ENCODE measurements at regions not wholly inside any gene's neighbourhood (a gene's known extent, or its start where the extent isn't known, plus 50 kb on each side); places are given as distances from the start of the nearest gene placed in this dataset.
"Not testable (repeated sequence)": the region's sequence is repeated elsewhere in the genome, so short reads cannot be mapped to it uniquely, and the experiment has no call there.

DNA sequence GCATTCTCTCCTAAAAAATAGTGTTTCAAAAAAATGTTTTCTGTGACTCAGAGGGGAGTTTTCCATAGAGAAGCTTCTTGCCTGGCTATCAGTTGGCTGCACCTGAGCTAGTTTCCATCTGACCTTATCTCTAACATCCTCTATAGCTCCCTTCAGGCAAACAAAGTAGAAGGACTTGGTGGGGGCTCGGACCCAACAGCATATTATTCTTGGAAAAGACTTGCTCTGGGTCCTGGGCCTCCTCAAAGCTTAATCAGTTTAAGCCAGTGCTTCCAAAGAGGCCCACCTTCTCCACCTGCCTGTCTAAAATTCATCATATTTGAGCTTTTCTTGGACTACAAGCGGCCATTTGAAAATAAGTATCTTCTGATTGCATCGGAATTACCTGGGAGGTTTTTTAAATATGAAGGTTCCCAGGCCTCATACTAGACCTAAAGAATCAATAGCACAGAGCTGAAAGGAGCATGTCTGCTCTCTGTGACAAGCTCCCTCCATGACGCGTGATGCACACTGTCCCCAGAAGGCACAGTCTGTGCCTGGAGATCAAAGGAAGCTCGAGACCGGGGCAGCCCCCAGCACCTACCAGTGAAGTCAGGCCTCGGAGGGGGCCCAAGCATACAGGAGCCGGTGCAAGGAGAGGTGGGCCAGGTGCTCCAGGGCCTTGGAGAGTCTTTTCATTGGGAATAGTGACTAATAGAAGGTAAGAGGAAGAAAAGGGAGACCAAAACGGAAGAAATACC, 80.6 kb upstream of the HIVEP1 start:
- DNase-seq (ENCODE audit: low read depth in 2 of 2), result no peak
- H3K9me3 ChIP-seq (ENCODE audit: control insufficient read depth, insufficient read depth, low read depth, low read length), result no peaks in the 10 kb centered on the region
- no peaks in the 10 kb centered on the region for H3K36me3 ChIP-seq (ENCODE audit: control insufficient read depth, insufficient read depth, low read length)
- no peak overlapping the region for H3K4me2 ChIP-seq (ENCODE audit: extremely low read depth, insufficient read depth, low read length)
- no peaks in the 10 kb centered on the region for H3K79me2 ChIP-seq (ENCODE audit: control insufficient read depth, insufficient read depth, low read length)
- H2AFZ ChIP-seq (ENCODE audit: low read length), result no peak overlapping the region
- H3K4me3 ChIP-seq (replicated peaks in 1 of 4; ENCODE audit: control extremely low read depth in 1 of 4, insufficient read depth in 1 of 4, low read depth in 3 of 4, low read length in 4 of 4), result no peak overlapping the region
- no peak overlapping the region for H3K27ac ChIP-seq (ENCODE audit: insufficient read depth, low read length)
- no peaks in the 10 kb centered on the region for H3K4me1 ChIP-seq (ENCODE audit: control insufficient read depth, extremely low read depth, insufficient read depth, low read length)
- no peak overlapping the region for H3K9ac ChIP-seq (ENCODE audit: insufficient read depth, low read length)
- TF ChIP-seq, protein P1, sequence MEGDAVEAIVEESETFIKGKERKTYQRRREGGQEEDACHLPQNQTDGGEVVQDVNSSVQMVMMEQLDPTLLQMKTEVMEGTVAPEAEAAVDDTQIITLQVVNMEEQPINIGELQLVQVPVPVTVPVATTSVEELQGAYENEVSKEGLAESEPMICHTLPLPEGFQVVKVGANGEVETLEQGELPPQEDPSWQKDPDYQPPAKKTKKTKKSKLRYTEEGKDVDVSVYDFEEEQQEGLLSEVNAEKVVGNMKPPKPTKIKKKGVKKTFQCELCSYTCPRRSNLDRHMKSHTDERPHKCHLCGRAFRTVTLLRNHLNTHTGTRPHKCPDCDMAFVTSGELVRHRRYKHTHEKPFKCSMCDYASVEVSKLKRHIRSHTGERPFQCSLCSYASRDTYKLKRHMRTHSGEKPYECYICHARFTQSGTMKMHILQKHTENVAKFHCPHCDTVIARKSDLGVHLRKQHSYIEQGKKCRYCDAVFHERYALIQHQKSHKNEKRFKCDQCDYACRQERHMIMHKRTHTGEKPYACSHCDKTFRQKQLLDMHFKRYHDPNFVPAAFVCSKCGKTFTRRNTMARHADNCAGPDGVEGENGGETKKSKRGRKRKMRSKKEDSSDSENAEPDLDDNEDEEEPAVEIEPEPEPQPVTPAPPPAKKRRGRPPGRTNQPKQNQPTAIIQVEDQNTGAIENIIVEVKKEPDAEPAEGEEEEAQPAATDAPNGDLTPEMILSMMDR (conservative IDR thresholded peaks at IDR 0.05 in 1 of 2, IDR thresholded peaks at IDR 0.05 in 1 of 2; ENCODE audit: low read depth in 1 of 2, low read length in 2 of 2), result no peak
- no peak for TF ChIP-seq EZH2 (IDR thresholded peaks at IDR 0.05; ENCODE audit: low read length, missing control alignments)
- no peaks in the 10 kb centered on the region for H3K27me3 ChIP-seq (ENCODE audit: control insufficient read depth, insufficient read depth, low read length)
- no peaks in the 10 kb centered on the region for H4K20me1 ChIP-seq (ENCODE audit: control insufficient read depth, extremely low read depth, insufficient read depth, low read length)

DNA sequence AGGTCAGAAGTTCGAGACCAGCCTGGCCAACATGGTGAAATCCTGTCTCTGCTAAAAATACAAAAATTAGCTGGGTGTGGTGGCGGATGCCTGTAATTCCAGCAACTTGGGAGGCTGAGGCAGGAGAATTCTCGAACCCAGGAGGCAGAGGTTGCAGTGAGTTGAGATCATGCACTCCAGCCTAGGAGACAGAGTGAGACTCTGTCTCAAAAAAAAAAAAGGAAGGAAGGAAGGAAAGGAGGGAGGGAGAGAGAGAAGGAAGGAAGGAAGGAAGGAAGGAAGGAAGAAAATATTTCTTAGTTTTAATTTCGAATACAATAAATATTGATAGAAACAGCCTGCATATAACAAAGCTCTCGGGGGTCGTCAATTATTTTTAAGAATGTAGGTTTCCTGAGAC, 81.3 kb upstream of the HIVEP1 start:
- not testable (repeated sequence) for H3K36me3 ChIP-seq (ENCODE audit: control insufficient read depth, insufficient read depth, low read length); H3K9me3 ChIP-seq (ENCODE audit: control insufficient read depth, insufficient read depth, low read depth, low read length); H3K79me2 ChIP-seq (ENCODE audit: control insufficient read depth, insufficient read depth, low read length); H3K4me2 ChIP-seq (ENCODE audit: extremely low read depth, insufficient read depth, low read length); DNase-seq (ENCODE audit: low read depth in 2 of 2); H2AFZ ChIP-seq (ENCODE audit: low read length); H3K4me3 ChIP-seq (replicated peaks in 1 of 4; ENCODE audit: control extremely low read depth in 1 of 4, insufficient read depth in 1 of 4, low read depth in 3 of 4, low read length in 4 of 4); H3K9ac ChIP-seq (ENCODE audit: insufficient read depth, low read length); H3K4me1 ChIP-seq (ENCODE audit: control insufficient read depth, extremely low read depth, insufficient read depth, low read length); H3K27ac ChIP-seq (ENCODE audit: insufficient read depth, low read length); H3K27me3 ChIP-seq (ENCODE audit: control insufficient read depth, insufficient read depth, low read length); H4K20me1 ChIP-seq (ENCODE audit: control insufficient read depth, extremely low read depth, insufficient read depth, low read length)

DNA sequence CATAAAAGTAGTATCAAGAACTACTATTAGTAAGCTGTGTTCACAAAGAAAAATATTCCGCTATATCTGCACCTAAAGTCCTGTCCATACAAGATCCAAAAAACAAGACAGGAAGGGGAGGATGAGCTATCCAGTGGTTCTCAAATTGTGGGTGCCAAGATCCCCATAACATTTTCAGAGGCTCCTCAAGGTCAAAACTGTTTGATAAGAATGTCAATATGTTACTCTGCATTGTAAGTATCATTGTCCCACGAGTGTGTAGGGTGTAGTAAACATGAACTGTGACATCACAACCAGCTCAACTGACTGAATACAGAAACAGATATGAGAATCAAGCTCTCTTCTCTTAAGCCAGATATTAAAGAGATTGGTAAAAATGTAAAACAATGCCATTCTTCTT, 81.9 kb upstream of the HIVEP1 start:
- Histone ChIP-seq H3K27me3 (ENCODE audit: control insufficient read depth, insufficient read depth, low read length) (no peaks in the 10 kb centered on the region), H3K36me3 (ENCODE audit: control insufficient read depth, insufficient read depth, low read length) (no peaks in the 10 kb centered on the region), H3K79me2 (ENCODE audit: control insufficient read depth, insufficient read depth, low read length) (no peaks in the 10 kb centered on the region), H3K9me3 (ENCODE audit: control insufficient read depth, insufficient read depth, low read depth, low read length) (no peaks in the 10 kb centered on the region), H3K27ac (ENCODE audit: insufficient read depth, low read length) (no peak overlapping the region), H2AFZ (ENCODE audit: low read length) (no peak overlapping the region), H3K4me1 (ENCODE audit: control insufficient read depth, extremely low read depth, insufficient read depth, low read length) (no peaks in the 10 kb centered on the region), H4K20me1 (ENCODE audit: control insufficient read depth, extremely low read depth, insufficient read depth, low read length) (no peaks in the 10 kb centered on the region), H3K4me2 (ENCODE audit: extremely low read depth, insufficient read depth, low read length) (no peak overlapping the region), H3K4me3 (replicated peaks in 1 of 4; ENCODE audit: control extremely low read depth in 1 of 4, insufficient read depth in 1 of 4, low read depth in 3 of 4, low read length in 4 of 4) (no peak overlapping the region), H3K9ac (ENCODE audit: insufficient read depth, low read length) (no peak overlapping the region)
- no peak for DNase-seq (ENCODE audit: low read depth in 2 of 2)
- TF ChIP-seq, protein P1 (conservative IDR thresholded peaks at IDR 0.05 in 1 of 2, IDR thresholded peaks at IDR 0.05 in 1 of 2; ENCODE audit: low read depth in 1 of 2, low read length in 2 of 2), result no peak
- no peak for TF ChIP-seq EZH2 (IDR thresholded peaks at IDR 0.05; ENCODE audit: low read length, missing control alignments)

Measured in fibroblast of lung (primary cell).